ENCODE measurements at regions not wholly inside any gene's neighbourhood (a gene's known extent, or its start where the extent isn't known, plus 50 kb on each side); places are given as distances from the start of the nearest gene placed in this dataset.

GRCh38 chr3:117885011-117885441 is 1149.6 kb downstream of the IGSF11 start:
- TF ChIP-seq EZH2 (IDR thresholded peaks at IDR 0.05; ENCODE audit: insufficient read depth, poor library complexity, severe bottlenecking) (no peak), EZH2phosphoT487 (IDR thresholded peaks at IDR 0.05; ENCODE audit: insufficient read depth, low read depth) (no peak)

All from GM23248 (cell line).